HCT116 (cell line): ENCODE measurements at regions not wholly inside any gene's neighbourhood (a gene's known extent, or its start where the extent isn't known, plus 50 kb on each side); places are given as distances from the start of the nearest gene placed in this dataset.

Experiments
- ATAC-seq: fragments of 200-7000 bp; cut with Tn5 transposase; 2 replicates; pipeline ENCODE4 v1.9.1; 2020; ENCODE audit warnings: mild to moderate bottlenecking, moderate library complexity
- BruUV-seq: library from RNA; stranded (reverse); fragments of 400-500 nt; replicated peaks from 2 replicates; lab custom pipeline; 2021; lab: Mats Ljungman, UMichigan
- CTCF ChIA-PET: fragments of 300-600 bp; sonication (Branson Sonifier 250); formaldehyde crosslinking; loops from one replicate; lab custom pipeline; 2021; ENCODE audit warnings: antibody characterized with exemption; lab: Charles Lee
- POLR2A ChIA-PET: fragments of 300-600, 350-600 bp; sonication (Branson Sonifier 250); formaldehyde crosslinking; loops from one replicate; lab custom pipeline; 2021; ENCODE audit warnings: antibody characterized with exemption; lab: Charles Lee
- RAD21 ChIA-PET, 2 experiments: fragments of 300-600 bp; sonication (Branson Sonifier 250); formaldehyde crosslinking; loops; one replicate each; lab custom pipeline; 2023; ENCODE audit warnings: low total read pairs in 2 of 2; ENCODE audit not compliant: uncharacterized antibody in 2 of 2, unreplicated experiment in 2 of 2, low non-redundant PET in 1 of 2; lab: Charles Lee
- DNase-seq: peaks from one replicate; pipeline ENCODE4 v3.0.0-alpha.2; 2010; ENCODE audit warnings: low read depth, low spot score
- H2AFZ ChIP-seq: fragments of 200-600 bp; shearing (Covaris generic), sonication (generic); 2 replicates; pipeline ENCODE4 v1.6.1; 2017; ENCODE audit warnings: low read depth, mixed run types, mixed read lengths, antibody characterized with exemption, low read length; ENCODE audit not compliant: poor library complexity, severe bottlenecking
- H3K27ac ChIP-seq: 2 replicates; pipeline ENCODE4 v1.5.1; 2012; ENCODE audit warnings: low read depth, low read length
- H3K27me3 ChIP-seq: fragments of 200-600 bp; sonication (generic); 2 replicates; pipeline ENCODE4 v1.6.1; 2016; ENCODE audit warnings: mixed run types, low read length, mixed read lengths; ENCODE audit not compliant: insufficient read depth
- H3K36me3 ChIP-seq, 2 experiments: fragments of 200-500 bp in 1 of 2; fragments of 200-600 bp in 1 of 2; sonication (Bioruptor generic) in 1 of 2; sonication (generic) in 1 of 2; 2 replicates each; pipeline versions ENCODE4 v1.5.1 to v1.6.1; 2014 to 2016; ENCODE audit warnings: low read length in 2 of 2, inconsistent platforms in 1 of 2, mixed read lengths in 1 of 2, mixed run types in 1 of 2; ENCODE audit not compliant: insufficient read depth in 2 of 2, control insufficient read depth in 1 of 2
- H3K4me1 ChIP-seq, 2 experiments: fragments of 200-600 bp in 1 of 2; sonication (generic) in 1 of 2; 2 replicates each; pipeline versions ENCODE4 v1.5.1 to v1.6.1; 2012 to 2017; ENCODE audit warnings: low read length in 2 of 2, inconsistent platforms in 1 of 2, mild to moderate bottlenecking in 1 of 2, mixed read lengths in 1 of 2, mixed run types in 1 of 2, moderate library complexity in 1 of 2; ENCODE audit not compliant: insufficient read depth in 2 of 2, control insufficient read depth in 1 of 2
- H3K4me2 ChIP-seq: fragments of 200-600 bp; sonication (generic); 2 replicates; pipeline ENCODE4 v1.6.1; 2017; ENCODE audit warnings: mixed run types, low read length, mixed read lengths
- H3K4me3 ChIP-seq, 2 experiments: fragments of 200-600 bp in 1 of 2; sonication (generic) in 1 of 2; replicated peaks in 1 of 2; 2 replicates each; pipeline ENCODE4 v1.5.1; 2011 to 2016; ENCODE audit warnings: low read length in 2 of 2, control low read depth in 1 of 2, low read depth in 1 of 2, mild to moderate bottlenecking in 1 of 2, mixed read lengths in 1 of 2, mixed run types in 1 of 2
- H3K79me2 ChIP-seq: fragments of 200-600 bp; sonication (generic); 2 replicates; pipeline ENCODE4 v1.6.1; 2017; ENCODE audit warnings: mild to moderate bottlenecking, mixed run types, low read length, moderate library complexity, mixed read lengths; ENCODE audit not compliant: insufficient read depth
- H3K9ac ChIP-seq: fragments of 200-600 bp; sonication (generic); 2 replicates; pipeline ENCODE4 v1.6.1; 2016; ENCODE audit warnings: low read length, mixed read lengths
- H3K9me2 ChIP-seq: fragments of 200-600 bp; sonication (generic), shearing (Covaris generic); 2 replicates; pipeline ENCODE4 v1.6.1; 2017; ENCODE audit warnings: mixed run types, mild to moderate bottlenecking, moderate library complexity; ENCODE audit not compliant: insufficient read depth
- H3K9me3 ChIP-seq, 2 experiments: fragments of 200-500 bp in 1 of 2; fragments of 200-600 bp in 1 of 2; sonication (Bioruptor generic) in 1 of 2; sonication (generic) in 1 of 2; 2 replicates each; pipeline ENCODE4 v1.6.1; 2014 to 2017; ENCODE audit warnings: low read length in 2 of 2, mixed read lengths in 2 of 2, inconsistent platforms in 1 of 2, low read depth in 1 of 2, mild to moderate bottlenecking in 1 of 2, mixed run types in 1 of 2, moderate library complexity in 1 of 2; ENCODE audit not compliant: control insufficient read depth in 1 of 2, insufficient read depth in 1 of 2
- H4K20me1 ChIP-seq: fragments of 200-600 bp; sonication (generic), shearing (Covaris generic); 2 replicates; pipeline ENCODE4 v1.6.1; 2017; ENCODE audit warnings: mixed run types, mild to moderate bottlenecking, moderate library complexity; ENCODE audit not compliant: insufficient read depth
- CBX3 ChIP-seq: IDR thresholded peaks from 2 replicates; pipeline ENCODE4 v1.6.1; 2012; ENCODE audit warnings: low read depth
- ELF1 ChIP-seq: IDR thresholded peaks from 2 replicates; pipeline ENCODE4 v1.6.1; 2012; ENCODE audit warnings: low read depth, borderline replicate concordance
- EZH2phosphoT487 ChIP-seq: fragments of 200-600 bp; IDR thresholded peaks from 2 replicates; pipeline ENCODE4 v1.6.1; 2018; ENCODE audit warnings: antibody characterized with exemption, borderline replicate concordance
- FOSL1 ChIP-seq: IDR thresholded peaks from 2 replicates; pipeline ENCODE4 v1.6.1; 2012; ENCODE audit warnings: low read depth
- POLR2A ChIP-seq: IDR thresholded peaks from 2 replicates; pipeline ENCODE4 v1.7.0; 2011; ENCODE audit warnings: borderline replicate concordance; ENCODE audit not compliant: insufficient read depth, insufficient read length; ENCODE audit errors: extremely low read depth
- POLR2AphosphoS5 ChIP-seq: IDR thresholded peaks from 2 replicates; pipeline ENCODE4 v1.6.1; 2011; ENCODE audit warnings: mild to moderate bottlenecking, low read depth, low read length, moderate library complexity
- RAD21 ChIP-seq: IDR thresholded peaks from 2 replicates; pipeline ENCODE4 v1.6.1; 2012; ENCODE audit warnings: low read depth, mild to moderate bottlenecking
- SP1 ChIP-seq: IDR thresholded peaks from 2 replicates; pipeline ENCODE4 v1.6.1; 2012; ENCODE audit warnings: low read depth
- TCF7L2 ChIP-seq: IDR thresholded peaks from 2 replicates; pipeline ENCODE4 v1.7.0; 2011; ENCODE audit warnings: borderline replicate concordance, inconsistent platforms; ENCODE audit not compliant: insufficient read depth, insufficient read length; ENCODE audit errors: extremely low read depth
- ZFX ChIP-seq: fragments of 450-650 bp; IDR thresholded peaks from 2 replicates; pipeline ENCODE4 v1.6.1; 2017
- ZNF274 ChIP-seq: fragments of 200-500 bp; sonication (Bioruptor generic); IDR thresholded peaks from 2 replicates; pipeline ENCODE4 v1.6.1; 2014; ENCODE audit warnings: mild to moderate bottlenecking, low read depth, low read length, inconsistent platforms
- intact Hi-C: fragments of 100-400 bp; cut with micrococcal nuclease; formaldehyde crosslinking; loops from 2 replicates; pipeline ENCODE4 v1.10.0; 2022
- TF ChIP-seq, protein P1 (sequence below), 3 experiments: fragments of 200-600 bp in 1 of 3; sonication (generic) in 1 of 3; IDR thresholded peaks in 2 of 3; conservative IDR thresholded peaks in 1 of 3; 2 replicates each; pipeline ENCODE4 v1.5.1; 2012 to 2017; ENCODE audit warnings: low read depth in 2 of 3, low read length in 2 of 3, antibody characterized with exemption in 1 of 3, borderline replicate concordance in 1 of 3, control low read depth in 1 of 3, mild to moderate bottlenecking in 1 of 3, mixed read lengths in 1 of 3, mixed run types in 1 of 3, moderate library complexity in 1 of 3; ENCODE audit not compliant: insufficient read depth in 1 of 3
- TF ChIP-seq, protein P2 (sequence below): IDR thresholded peaks from 2 replicates; pipeline ENCODE4 v1.6.1; 2012

DNA sequence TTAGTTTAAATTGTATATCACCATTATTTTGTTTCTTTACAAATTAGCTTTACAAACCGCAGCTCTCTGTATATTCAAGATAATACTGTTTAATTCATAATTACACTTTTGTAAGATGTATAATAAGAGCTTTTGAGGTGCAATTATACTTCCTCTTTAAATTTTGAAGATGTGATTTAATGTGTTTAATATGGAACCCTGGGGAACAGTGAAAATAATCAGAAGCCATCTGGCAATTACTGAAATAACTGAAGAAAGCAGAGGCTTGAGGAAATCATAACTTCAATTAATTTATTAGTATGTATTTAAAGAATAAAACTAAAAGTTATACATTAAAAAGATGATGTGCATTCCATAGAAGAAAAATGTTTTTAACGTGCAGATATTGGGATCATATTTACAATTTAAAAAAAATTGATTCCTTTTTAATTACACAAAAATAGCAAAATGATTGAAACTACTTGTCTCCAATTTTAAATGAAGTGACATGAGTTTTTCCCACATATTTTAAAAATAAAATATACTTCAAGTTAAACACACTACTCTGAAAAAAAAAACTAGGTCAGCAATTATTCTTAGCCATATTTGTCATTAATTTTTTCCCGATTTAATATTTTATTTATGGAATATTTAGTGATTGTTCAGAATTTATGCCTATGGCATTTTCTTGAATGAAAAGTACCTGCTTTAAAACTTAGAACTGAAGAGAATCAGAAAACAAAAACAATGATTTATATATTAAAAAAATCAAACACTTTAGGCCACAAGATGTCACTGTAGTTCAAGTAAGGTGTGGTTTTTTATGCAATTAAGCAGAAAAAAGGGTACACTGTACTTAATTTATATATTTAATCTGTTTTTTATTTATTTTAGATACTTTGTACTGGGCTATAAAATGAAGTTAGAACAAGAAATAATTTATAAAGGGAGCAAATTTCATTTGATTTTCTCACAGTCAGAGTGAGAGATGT is 942.7 kb upstream of the NDST4 start:
- H3K9ac ChIP-seq: no peak overlapping the region
- DNase-seq: peak; percentile 22
- H3K4me1 ChIP-seq: no peaks in the 10 kb centered on the region
- no peaks in the 10 kb centered on the region for H4K20me1 ChIP-seq
- BruUV-seq: no TSS peak
- TF ChIP-seq RAD21 (peak; percentile 58), FOSL1 (no peak)
- TF ChIP-seq, protein P1, sequence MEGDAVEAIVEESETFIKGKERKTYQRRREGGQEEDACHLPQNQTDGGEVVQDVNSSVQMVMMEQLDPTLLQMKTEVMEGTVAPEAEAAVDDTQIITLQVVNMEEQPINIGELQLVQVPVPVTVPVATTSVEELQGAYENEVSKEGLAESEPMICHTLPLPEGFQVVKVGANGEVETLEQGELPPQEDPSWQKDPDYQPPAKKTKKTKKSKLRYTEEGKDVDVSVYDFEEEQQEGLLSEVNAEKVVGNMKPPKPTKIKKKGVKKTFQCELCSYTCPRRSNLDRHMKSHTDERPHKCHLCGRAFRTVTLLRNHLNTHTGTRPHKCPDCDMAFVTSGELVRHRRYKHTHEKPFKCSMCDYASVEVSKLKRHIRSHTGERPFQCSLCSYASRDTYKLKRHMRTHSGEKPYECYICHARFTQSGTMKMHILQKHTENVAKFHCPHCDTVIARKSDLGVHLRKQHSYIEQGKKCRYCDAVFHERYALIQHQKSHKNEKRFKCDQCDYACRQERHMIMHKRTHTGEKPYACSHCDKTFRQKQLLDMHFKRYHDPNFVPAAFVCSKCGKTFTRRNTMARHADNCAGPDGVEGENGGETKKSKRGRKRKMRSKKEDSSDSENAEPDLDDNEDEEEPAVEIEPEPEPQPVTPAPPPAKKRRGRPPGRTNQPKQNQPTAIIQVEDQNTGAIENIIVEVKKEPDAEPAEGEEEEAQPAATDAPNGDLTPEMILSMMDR (IDR thresholded peaks at IDR 0.05 in 2 of 3, conservative IDR thresholded peaks at IDR 0.05 in 1 of 3; ENCODE audit: borderline replicate concordance in 1 of 3, insufficient read depth in 1 of 3, low read depth in 2 of 3, low read length in 2 of 3): peak; percentile 17 to 33 (median 23); a peak in 2 of 6 replicates
- no peaks in the 10 kb centered on the region for H3K9me3 ChIP-seq
- H3K36me3 ChIP-seq: no peaks in the 10 kb centered on the region
- CTCF ChIA-PET: no interaction called here
- ATAC-seq: no peak; the same call in 1 of the 2 replicates
- H3K9me2 ChIP-seq: no peaks in the 10 kb centered on the region
- POLR2A ChIA-PET: no interaction called here
- intact Hi-C loops: no loop called here
- H3K4me2 ChIP-seq: no peak overlapping the region
- no peak overlapping the region for H3K4me3 ChIP-seq
- peak overlapping the region; percentile 45 for H2AFZ ChIP-seq
- no peak overlapping the region for H3K27ac ChIP-seq
- RAD21 ChIA-PET: no interaction called here
- no peaks in the 10 kb centered on the region for H3K79me2 ChIP-seq
- no peaks in the 10 kb centered on the region for H3K27me3 ChIP-seq

DNA sequence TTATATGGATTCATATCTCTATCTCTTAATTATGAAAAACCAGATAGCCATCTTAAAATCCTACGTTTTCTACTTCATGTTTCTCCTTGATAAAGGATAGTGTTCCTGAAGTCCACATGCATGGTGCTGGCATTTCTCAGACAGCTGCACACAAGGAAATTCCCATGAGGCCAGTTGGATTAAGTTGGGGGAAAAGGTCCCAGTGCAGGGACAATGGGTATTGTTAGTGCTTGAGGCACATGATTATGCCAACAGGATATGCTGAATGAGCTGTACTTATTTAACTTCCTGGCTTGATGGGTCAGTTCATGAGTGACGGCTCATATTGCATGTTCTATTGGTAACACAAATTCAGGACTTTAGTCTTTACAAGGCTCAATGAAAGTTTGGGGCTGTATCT is 913.9 kb upstream of the NDST4 start:
- no peaks in the 10 kb centered on the region for H3K36me3 ChIP-seq
- no peak for ATAC-seq
- no peaks in the 10 kb centered on the region for H4K20me1 ChIP-seq
- H3K27ac ChIP-seq: no peak overlapping the region
- no peak overlapping the region for H3K4me2 ChIP-seq
- no peak overlapping the region for H3K9ac ChIP-seq
- H2AFZ ChIP-seq: no peak overlapping the region
- H3K27me3 ChIP-seq: no peaks in the 10 kb centered on the region
- ChIA-PET CTCF (no interaction called here), RAD21 (no interaction called here), POLR2A (no interaction called here)
- intact Hi-C loops: no loop called here
- no peaks in the 10 kb centered on the region for H3K9me2 ChIP-seq
- H3K4me1 ChIP-seq: no peaks in the 10 kb centered on the region
- H3K4me3 ChIP-seq: no peak overlapping the region
- DNase-seq: no peak
- no TSS peak for BruUV-seq
- H3K9me3 ChIP-seq: no peaks in the 10 kb centered on the region
- no peaks in the 10 kb centered on the region for H3K79me2 ChIP-seq
- TF ChIP-seq SP1 (no peak), ZFX (no peak), ZNF274 (no peak), CBX3 (no peak), POLR2AphosphoS5 (no peak), TCF7L2 (no peak), ELF1 (no peak), EZH2phosphoT487 (no peak), RAD21 (no peak), POLR2A (no peak)
- TF ChIP-seq, protein P2, sequence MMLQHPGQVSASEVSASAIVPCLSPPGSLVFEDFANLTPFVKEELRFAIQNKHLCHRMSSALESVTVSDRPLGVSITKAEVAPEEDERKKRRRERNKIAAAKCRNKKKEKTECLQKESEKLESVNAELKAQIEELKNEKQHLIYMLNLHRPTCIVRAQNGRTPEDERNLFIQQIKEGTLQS: no peak
- TF ChIP-seq, protein P1 (IDR thresholded peaks at IDR 0.05 in 2 of 3, conservative IDR thresholded peaks at IDR 0.05 in 1 of 3; ENCODE audit: borderline replicate concordance in 1 of 3, insufficient read depth in 1 of 3, low read depth in 2 of 3, low read length in 2 of 3): no peak
